Brain microvascular endothelial cell (primary cell): ENCODE measurements at regions not wholly inside any gene's neighbourhood (a gene's known extent, or its start where the extent isn't known, plus 50 kb on each side); places are given as distances from the start of the nearest gene placed in this dataset.

Experiments
- DNase-seq: peaks from one replicate; pipeline ENCODE4 v3.0.0-alpha.2; 2020
- H3K27ac ChIP-seq: fragments of 250-450 bp; sonication (Bioruptor Pico); 2 replicates; pipeline ENCODE4 v1.5.1; 2020; ENCODE audit warnings: mild to moderate bottlenecking, moderate library complexity
- H3K27me3 ChIP-seq: fragments of 250-450 bp; sonication (Bioruptor Pico); replicated peaks from 2 replicates; pipeline ENCODE4 v1.5.1; 2020; ENCODE audit warnings: mild to moderate bottlenecking
- H3K36me3 ChIP-seq: fragments of 250-450 bp; sonication (Bioruptor Pico); replicated peaks from 2 replicates; pipeline ENCODE4 v1.5.1; 2020; ENCODE audit warnings: mild to moderate bottlenecking
- H3K4me3 ChIP-seq: 2 replicates; pipeline ENCODE4 v1.5.1; 2011; ENCODE audit warnings: low read depth, mild to moderate bottlenecking, control low read depth, low read length, moderate library complexity
- in situ Hi-C: cut with HindIII; loops from 2 replicates; pipeline ENCODE4 v1.10.0; 2017; ENCODE audit warnings: low sequenced_read_pairs, low pct_ligation_motif_present
- TF ChIP-seq, protein P1 (sequence below): IDR thresholded peaks from 2 replicates; pipeline ENCODE4 v1.5.1; 2011; ENCODE audit warnings: low read depth, mild to moderate bottlenecking, moderate library complexity, low read length, control low read depth, inconsistent platforms; ENCODE audit errors: missing control alignments

- no peak overlapping the region for H3K4me3 ChIP-seq
- no peaks in the 10 kb centered on the region for H3K27me3 ChIP-seq
- H3K27ac ChIP-seq: no peak overlapping the region
- TF ChIP-seq, protein P1, sequence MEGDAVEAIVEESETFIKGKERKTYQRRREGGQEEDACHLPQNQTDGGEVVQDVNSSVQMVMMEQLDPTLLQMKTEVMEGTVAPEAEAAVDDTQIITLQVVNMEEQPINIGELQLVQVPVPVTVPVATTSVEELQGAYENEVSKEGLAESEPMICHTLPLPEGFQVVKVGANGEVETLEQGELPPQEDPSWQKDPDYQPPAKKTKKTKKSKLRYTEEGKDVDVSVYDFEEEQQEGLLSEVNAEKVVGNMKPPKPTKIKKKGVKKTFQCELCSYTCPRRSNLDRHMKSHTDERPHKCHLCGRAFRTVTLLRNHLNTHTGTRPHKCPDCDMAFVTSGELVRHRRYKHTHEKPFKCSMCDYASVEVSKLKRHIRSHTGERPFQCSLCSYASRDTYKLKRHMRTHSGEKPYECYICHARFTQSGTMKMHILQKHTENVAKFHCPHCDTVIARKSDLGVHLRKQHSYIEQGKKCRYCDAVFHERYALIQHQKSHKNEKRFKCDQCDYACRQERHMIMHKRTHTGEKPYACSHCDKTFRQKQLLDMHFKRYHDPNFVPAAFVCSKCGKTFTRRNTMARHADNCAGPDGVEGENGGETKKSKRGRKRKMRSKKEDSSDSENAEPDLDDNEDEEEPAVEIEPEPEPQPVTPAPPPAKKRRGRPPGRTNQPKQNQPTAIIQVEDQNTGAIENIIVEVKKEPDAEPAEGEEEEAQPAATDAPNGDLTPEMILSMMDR: no peak
- in situ Hi-C loops: no loop called here
- H3K36me3 ChIP-seq: no peaks in the 10 kb centered on the region
- DNase-seq: no peak
Observed at GRCh38 chr13:91106565-91106964, 240.9 kb upstream of the MIR17HG start.

GRCh38 chr13:91108315-91108714 is 239.2 kb upstream of the MIR17HG start:
- no peak overlapping the region for H3K27ac ChIP-seq

DNA sequence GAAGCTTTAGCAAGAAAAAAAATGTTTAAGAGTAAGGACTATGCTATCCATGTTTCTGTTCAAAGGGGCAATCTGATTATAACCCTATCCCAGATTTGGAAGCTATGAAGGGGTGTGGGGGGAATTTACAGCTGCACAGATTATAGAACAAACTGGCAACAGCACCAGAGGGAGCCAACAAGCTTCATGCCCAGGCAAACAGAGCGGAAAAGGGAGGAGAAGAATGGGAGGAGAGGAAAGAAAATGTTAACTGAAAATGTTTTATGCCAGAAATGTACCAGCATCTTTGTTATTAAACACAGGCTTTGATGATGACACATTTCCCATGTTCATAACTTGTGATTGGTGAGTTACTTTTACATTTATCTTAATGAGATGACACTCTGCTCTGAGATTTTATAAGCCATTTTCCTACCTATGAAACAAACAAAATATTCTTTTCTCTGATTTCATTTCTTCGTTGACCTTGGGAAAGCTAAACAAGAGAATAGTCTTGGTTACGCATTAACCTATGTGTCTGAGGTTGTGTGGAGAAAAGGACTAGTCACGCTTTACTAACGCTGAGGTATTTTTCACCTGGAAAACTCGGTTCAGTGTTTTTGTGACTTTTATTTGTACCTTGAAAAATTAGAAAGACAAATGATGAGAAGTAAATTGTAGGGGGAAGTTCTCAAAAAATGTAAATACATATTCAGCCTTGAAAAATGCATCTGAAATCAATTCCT is 235.8 kb upstream of the MIR17HG start:
- H3K27ac ChIP-seq: no peak overlapping the region
- no peak for DNase-seq
- TF ChIP-seq, protein P1: no peak
- H3K4me3 ChIP-seq: no peak overlapping the region
- no peaks in the 10 kb centered on the region for H3K27me3 ChIP-seq
- in situ Hi-C loops: no loop called here
- H3K36me3 ChIP-seq: no peaks in the 10 kb centered on the region

More at GRCh38 chr13:91108315-91108714, 239.2 kb upstream of the MIR17HG start:
- TF ChIP-seq, protein P1: no peak
- H3K36me3 ChIP-seq: no peaks in the 10 kb centered on the region
- no peak for DNase-seq
- no peaks in the 10 kb centered on the region for H3K27me3 ChIP-seq
- H3K4me3 ChIP-seq: no peak overlapping the region
- in situ Hi-C loops: no loop called here

- no peak overlapping the region for H3K4me3 ChIP-seq
- in situ Hi-C loops: no loop called here
- DNase-seq: no peak
- TF ChIP-seq, protein P1: no peak
- no peaks in the 10 kb centered on the region for H3K36me3 ChIP-seq
- H3K27ac ChIP-seq: no peak overlapping the region
- peaks cover 2% of the 10 kb centered on the region for H3K27me3 ChIP-seq
Observed at GRCh38 chr13:91112201-91112923, 235.1 kb upstream of the MIR17HG start.

DNA sequence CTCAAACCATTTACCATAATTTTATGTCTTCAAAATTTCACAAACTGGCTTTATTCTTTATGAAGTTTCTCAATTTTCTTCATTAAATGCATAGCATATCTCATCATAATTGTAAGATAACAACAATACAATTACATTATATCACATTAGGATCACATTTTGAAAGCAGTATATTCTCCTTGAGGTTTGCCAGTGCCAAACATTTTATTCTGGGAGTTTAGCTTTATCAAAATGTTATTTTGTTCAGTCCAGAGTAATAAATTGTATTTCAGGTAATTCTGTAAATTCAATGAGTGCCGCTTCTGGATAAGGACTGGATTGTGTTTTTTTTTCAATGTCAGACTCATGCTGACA is 234.6 kb upstream of the MIR17HG start:
- peaks cover 2% of the 10 kb centered on the region for H3K27me3 ChIP-seq
- H3K36me3 ChIP-seq: no peaks in the 10 kb centered on the region
- in situ Hi-C loops: no loop called here
- no peak for DNase-seq
- H3K27ac ChIP-seq: no peak overlapping the region
- H3K4me3 ChIP-seq: no peak overlapping the region
- TF ChIP-seq, protein P1: no peak
